IMR-90 (cell line): ENCODE measurements at regions not wholly inside any gene's neighbourhood (a gene's known extent, or its start where the extent isn't known, plus 50 kb on each side); places are given as distances from the start of the nearest gene placed in this dataset.

Experiments
- ATAC-seq: fragments of 200-7000 bp; cut with Tn5 transposase; 2 replicates; pipeline ENCODE4 v1.9.1; 2020; ENCODE audit warnings: low read depth, mild to moderate bottlenecking, moderate library complexity
- BruUV-seq: library from RNA; stranded (reverse); fragments of 400-500 nt; replicated peaks from 2 replicates; lab custom pipeline; 2021; lab: Mats Ljungman, UMichigan
- CTCF ChIA-PET: fragments of 300-600 bp; formaldehyde crosslinking; extraction: SDS; loops from one replicate; lab custom pipeline; 2021; ENCODE audit warnings: antibody characterized with exemption; lab: Yijun Ruan, JAX
- POLR2A ChIA-PET: fragments of 300-600 bp; sonication (Branson Sonifier 250); formaldehyde crosslinking; loops from one replicate; lab custom pipeline; 2022; ENCODE audit warnings: antibody characterized with exemption; ENCODE audit not compliant: unreplicated experiment; lab: Charles Lee
- DNase-seq: peaks from one replicate; pipeline ENCODE4 v3.0.0; 2013
- H2AFZ ChIP-seq: replicated peaks from 2 replicates; pipeline ENCODE3; 2013; ENCODE audit warnings: low read length, mild to moderate bottlenecking; ENCODE audit not compliant: poor library complexity
- H2AK5ac ChIP-seq: 2 replicates; pipeline ENCODE4 v1.6.1; 2013; ENCODE audit warnings: low read depth, low read length, inconsistent platforms
- H2AK9ac ChIP-seq: replicated peaks from 2 replicates; pipeline ENCODE3; 2013; ENCODE audit warnings: mild to moderate bottlenecking, low read depth, low read length, moderate library complexity; ENCODE audit not compliant: poor library complexity
- H2BK120ac ChIP-seq: 2 replicates; pipeline ENCODE4 v1.6.1; 2013; ENCODE audit warnings: low read depth, low read length, inconsistent platforms
- H2BK15ac ChIP-seq: 3 replicates; pipeline ENCODE4 v1.6.1; 2013; ENCODE audit warnings: low read depth, low read length, inconsistent platforms
- H2BK20ac ChIP-seq: 2 replicates; pipeline ENCODE4 v1.6.1; 2013; ENCODE audit warnings: low read depth, mild to moderate bottlenecking, inconsistent platforms, low read length, moderate library complexity
- H2BK5ac ChIP-seq: 2 replicates; pipeline ENCODE4 v1.6.1; 2013; ENCODE audit warnings: mild to moderate bottlenecking, low read depth, low read length, inconsistent platforms; ENCODE audit not compliant: poor library complexity, severe bottlenecking
- H3K14ac ChIP-seq: replicated peaks from 2 replicates; pipeline ENCODE4 v1.6.1; 2013; ENCODE audit warnings: low read depth, low read length, inconsistent platforms
- H3K18ac ChIP-seq: 2 replicates; pipeline ENCODE4 v1.6.1; 2013; ENCODE audit warnings: low read depth, low read length, control low read depth
- H3K23ac ChIP-seq: 2 replicates; pipeline ENCODE4 v1.6.1; 2013; ENCODE audit warnings: low read depth, low read length, inconsistent platforms
- H3K27ac ChIP-seq: 2 replicates; pipeline ENCODE4 v1.5.1; 2013; ENCODE audit warnings: mild to moderate bottlenecking, control low read depth, low read length; ENCODE audit not compliant: insufficient read depth
- H3K27me3 ChIP-seq: 2 replicates; pipeline ENCODE4 v1.6.1; 2013; ENCODE audit warnings: low read length; ENCODE audit not compliant: control insufficient read depth, insufficient read depth
- H3K36me3 ChIP-seq: 2 replicates; pipeline ENCODE4 v1.6.1; 2013; ENCODE audit warnings: low read length, mixed read lengths; ENCODE audit not compliant: control insufficient read depth, insufficient read depth
- H3K4ac ChIP-seq: 2 replicates; pipeline ENCODE4 v1.6.1; 2013; ENCODE audit warnings: low read depth, low read length, inconsistent platforms
- H3K4me1 ChIP-seq: 2 replicates; pipeline ENCODE4 v1.6.1; 2013; ENCODE audit warnings: low read length, mixed read lengths; ENCODE audit not compliant: control insufficient read depth, insufficient read depth
- H3K4me2 ChIP-seq: 2 replicates; pipeline ENCODE4 v1.6.1; 2013; ENCODE audit warnings: low read depth, mild to moderate bottlenecking, control low read depth, low read length, moderate library complexity
- H3K4me3 ChIP-seq: 2 replicates; pipeline ENCODE4 v1.5.1; 2013; ENCODE audit warnings: low read depth, mild to moderate bottlenecking, control low read depth, low read length, moderate library complexity; ENCODE audit not compliant: insufficient read depth
- H3K56ac ChIP-seq: 2 replicates; pipeline ENCODE4 v1.6.1; 2013; ENCODE audit warnings: low read length, inconsistent platforms; ENCODE audit not compliant: insufficient read depth; ENCODE audit errors: extremely low read depth
- H3K79me1 ChIP-seq, 2 experiments: 2 replicates each; pipeline ENCODE4 v1.6.1; 2013; ENCODE audit warnings: low read length in 2 of 2, inconsistent platforms in 1 of 2, low read depth in 1 of 2
- H3K9ac ChIP-seq: 2 replicates; pipeline ENCODE4 v1.6.1; 2013; ENCODE audit warnings: low read depth, low read length, control low read depth
- H3K9me1 ChIP-seq: 2 replicates; pipeline ENCODE4 v1.6.1; 2013; ENCODE audit warnings: low read length, inconsistent platforms; ENCODE audit not compliant: insufficient read depth
- H3K9me3 ChIP-seq: 2 replicates; pipeline ENCODE4 v1.6.1; 2013; ENCODE audit warnings: low read length; ENCODE audit not compliant: control insufficient read depth, insufficient read depth
- H4K20me1 ChIP-seq: 2 replicates; pipeline ENCODE4 v1.6.1; 2013; ENCODE audit warnings: low read length, inconsistent platforms; ENCODE audit not compliant: insufficient read depth
- H4K5ac ChIP-seq: 2 replicates; pipeline ENCODE4 v1.6.1; 2013; ENCODE audit warnings: mild to moderate bottlenecking, low read depth, low read length, control low read depth
- H4K8ac ChIP-seq, 2 experiments: 2 replicates each; pipeline ENCODE4 v1.6.1; 2013; ENCODE audit warnings: low read depth in 2 of 2, low read length in 2 of 2, control low read depth in 1 of 2, inconsistent platforms in 1 of 2
- H4K91ac ChIP-seq: 2 replicates; pipeline ENCODE4 v1.6.1; 2013; ENCODE audit warnings: low read depth, low read length, inconsistent platforms; ENCODE audit not compliant: insufficient read depth
- CHD1 ChIP-seq: IDR thresholded peaks from 2 replicates; pipeline ENCODE4 v1.6.1; 2012; ENCODE audit warnings: low read depth, low read length, improper control_type of control experiment
- WGBS, 2 experiments: methylation state at CpG; one replicate each; pipeline versions ENCODE4 v1.1.5 to v1.1.7; 2013; ENCODE audit warnings: missing lambda C conversion rate in 2 of 2; ENCODE audit not compliant: insufficient read length in 1 of 2; ENCODE audit errors: extremely low coverage in 2 of 2; 5-methylcytosine and 5-hydroxymethylcytosine counted together
- dilution Hi-C: fragments of 300-500 bp; cut with HindIII; formaldehyde crosslinking; loops from one replicate; pipeline ENCODE4 v1.14.3; 2018; ENCODE audit warnings: low sequenced_read_pairs; ENCODE audit not compliant: unreplicated experiment
- in situ Hi-C: fragments of 300-500 bp; cut with MboI; formaldehyde crosslinking; loops from 3 replicates; pipeline ENCODE4 v1.14.3; 2019; ENCODE audit warnings: low sequenced_read_pairs, inconsistent platforms, mixed read lengths
- intact Hi-C: fragments of 100-400 bp; cut with micrococcal nuclease; formaldehyde crosslinking; loops from 2 replicates; pipeline ENCODE4 v1.10.0; 2022

GRCh38 chr3:181066143-181067087 lies 76.9 kb upstream of the DNAJC19 start:
- H3K27ac ChIP-seq, result no peak overlapping the region
- H3K4me1 ChIP-seq, result no peaks in the 10 kb centered on the region
- no peak overlapping the region for H3K4me3 ChIP-seq
- no peak for ATAC-seq
- peaks cover 5% of the 10 kb centered on the region for H3K9me3 ChIP-seq
- no peak overlapping the region for H2BK20ac ChIP-seq
- ChIA-PET POLR2A (no interaction called here), CTCF (no interaction called here)
- H3K9ac ChIP-seq, result no peak overlapping the region
- no peaks in the 10 kb centered on the region for H3K36me3 ChIP-seq
- H3K14ac ChIP-seq, result no peak overlapping the region
- H2BK120ac ChIP-seq, result no peak overlapping the region
- H2AFZ ChIP-seq, result no peak overlapping the region
- H3K27me3 ChIP-seq, result no peaks in the 10 kb centered on the region
- WGBS, 2 experiments, result no CpG with 5 or more reads among the region's 4 CpGs
- H3K4ac ChIP-seq, result no peak overlapping the region
- H4K20me1 ChIP-seq, result no peaks in the 10 kb centered on the region
- H3K9me1 ChIP-seq, result no peaks in the 10 kb centered on the region
- H3K56ac ChIP-seq, result no peak overlapping the region
- DNase-seq, result no peak
- H3K23ac ChIP-seq, result no peak overlapping the region
- no peak overlapping the region for H2BK5ac ChIP-seq
- no peaks in the 10 kb centered on the region for H3K79me1 ChIP-seq
- in situ Hi-C loops (no loop called here), dilution Hi-C loops (no loop called here), intact Hi-C loops (no loop called here)
- H4K91ac ChIP-seq, result no peak overlapping the region
- H2AK5ac ChIP-seq, result no peak overlapping the region
- TF ChIP-seq CHD1, result no peak
- no peak overlapping the region for H3K4me2 ChIP-seq
- no peak overlapping the region for H2BK15ac ChIP-seq
- BruUV-seq, result no TSS peak
- no peak overlapping the region for H4K8ac ChIP-seq
- H3K18ac ChIP-seq, result no peak overlapping the region
- H4K5ac ChIP-seq, result no peak overlapping the region
- no peak overlapping the region for H2AK9ac ChIP-seq
